ENCODE measurements at regions not wholly inside any gene's neighbourhood (a gene's known extent, or its start where the extent isn't known, plus 50 kb on each side); places are given as distances from the start of the nearest gene placed in this dataset.

DNA sequence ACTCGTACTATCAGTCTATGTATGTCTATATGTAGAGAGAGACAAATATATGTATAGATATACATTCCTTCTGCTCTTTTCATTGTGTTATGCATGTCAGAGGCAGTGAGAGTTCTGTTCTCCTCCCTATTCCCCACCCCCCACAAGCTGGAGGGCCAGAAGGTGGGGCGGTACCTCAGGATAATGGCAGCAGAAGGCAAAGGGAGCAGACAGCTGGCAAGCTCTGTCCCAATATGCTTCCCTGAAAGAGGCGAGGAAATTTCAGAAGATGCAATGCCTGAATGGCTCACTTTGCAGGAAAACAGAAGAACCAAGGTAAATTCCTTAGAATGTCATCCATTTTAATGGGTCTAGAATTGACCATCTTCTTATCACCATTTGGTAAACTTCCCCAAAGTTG lies 114.4 kb downstream of the NAA11 start (continued):
- TF ChIP-seq STAG1 (CRISPR knock-in tag; IDR thresholded peaks at IDR 0.05; ENCODE audit: borderline replicate concordance) (no peak), PHB2 (IDR thresholded peaks at IDR 0.05; ENCODE audit: low read depth) (no peak), SUPT5H (IDR thresholded peaks at IDR 0.05) (peak; percentile 79), CEBPB (tag; IDR thresholded peaks at IDR 0.05) (0 out of 2 replicates have a peak, but pooled peaks have one; percentile 16), SMAD1 (IDR thresholded peaks at IDR 0.05; ENCODE audit: low read depth, low read length, partially characterized antibody) (peak; percentile 84), TCFL5 (CRISPR knock-in tag; conservative IDR thresholded peaks at IDR 0.05) (no peak), ZNF589 (CRISPR knock-in tag; IDR thresholded peaks at IDR 0.05; ENCODE audit: low read depth) (peak; percentile 73), POLR2B (IDR thresholded peaks at IDR 0.05; ENCODE audit: low read depth, partially characterized antibody) (peak; percentile 85), TAF15 (IDR thresholded peaks at IDR 0.05; ENCODE audit: low read depth, low read length) (no peak), SMAD3 (CRISPR knock-in tag; conservative IDR thresholded peaks at IDR 0.05) (no peak), GTF2F1 (IDR thresholded peaks at IDR 0.05; ENCODE audit: low read depth, low read length) (no peak), POLR2H (tag; IDR thresholded peaks at IDR 0.05; ENCODE audit: low read depth) (peak; percentile 82), CTBP1 (IDR thresholded peaks at IDR 0.05; ENCODE audit: borderline replicate concordance) (peak; percentile 54; the same call in 1 of the 2 replicates), SRSF7 (optimal IDR thresholded peaks at IDR 0.05; ENCODE audit: low read depth, low read length) (no peak), HNRNPH1 (optimal IDR thresholded peaks at IDR 0.05; ENCODE audit: low read depth, low read length) (no peak), IRF2 (CRISPR knock-in tag; IDR thresholded peaks at IDR 0.05) (no peak), NCOR1 (IDR thresholded peaks at IDR 0.05) (peak; percentile 44; the same call in 1 of the 2 replicates), POLR2G (IDR thresholded peaks at IDR 0.05; ENCODE audit: low read depth, low read length) (peak; percentile 48; the same call in 1 of the 2 replicates), NEUROD1 (IDR thresholded peaks at IDR 0.05; ENCODE audit: borderline replicate concordance, low read depth, low read length, partially characterized antibody) (peak; percentile 63)
- TF ChIP-seq, protein P1, sequence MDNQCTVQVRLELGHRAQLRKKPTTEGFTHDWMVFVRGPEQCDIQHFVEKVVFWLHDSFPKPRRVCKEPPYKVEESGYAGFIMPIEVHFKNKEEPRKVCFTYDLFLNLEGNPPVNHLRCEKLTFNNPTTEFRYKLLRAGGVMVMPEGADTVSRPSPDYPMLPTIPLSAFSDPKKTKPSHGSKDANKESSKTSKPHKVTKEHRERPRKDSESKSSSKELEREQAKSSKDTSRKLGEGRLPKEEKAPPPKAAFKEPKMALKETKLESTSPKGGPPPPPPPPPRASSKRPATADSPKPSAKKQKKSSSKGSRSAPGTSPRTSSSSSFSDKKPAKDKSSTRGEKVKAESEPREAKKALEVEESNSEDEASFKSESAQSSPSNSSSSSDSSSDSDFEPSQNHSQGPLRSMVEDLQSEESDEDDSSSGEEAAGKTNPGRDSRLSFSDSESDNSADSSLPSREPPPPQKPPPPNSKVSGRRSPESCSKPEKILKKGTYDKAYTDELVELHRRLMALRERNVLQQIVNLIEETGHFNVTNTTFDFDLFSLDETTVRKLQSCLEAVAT (IDR thresholded peaks at IDR 0.05), result peak; percentile 87 to 90
- TF ChIP-seq, protein P2, sequence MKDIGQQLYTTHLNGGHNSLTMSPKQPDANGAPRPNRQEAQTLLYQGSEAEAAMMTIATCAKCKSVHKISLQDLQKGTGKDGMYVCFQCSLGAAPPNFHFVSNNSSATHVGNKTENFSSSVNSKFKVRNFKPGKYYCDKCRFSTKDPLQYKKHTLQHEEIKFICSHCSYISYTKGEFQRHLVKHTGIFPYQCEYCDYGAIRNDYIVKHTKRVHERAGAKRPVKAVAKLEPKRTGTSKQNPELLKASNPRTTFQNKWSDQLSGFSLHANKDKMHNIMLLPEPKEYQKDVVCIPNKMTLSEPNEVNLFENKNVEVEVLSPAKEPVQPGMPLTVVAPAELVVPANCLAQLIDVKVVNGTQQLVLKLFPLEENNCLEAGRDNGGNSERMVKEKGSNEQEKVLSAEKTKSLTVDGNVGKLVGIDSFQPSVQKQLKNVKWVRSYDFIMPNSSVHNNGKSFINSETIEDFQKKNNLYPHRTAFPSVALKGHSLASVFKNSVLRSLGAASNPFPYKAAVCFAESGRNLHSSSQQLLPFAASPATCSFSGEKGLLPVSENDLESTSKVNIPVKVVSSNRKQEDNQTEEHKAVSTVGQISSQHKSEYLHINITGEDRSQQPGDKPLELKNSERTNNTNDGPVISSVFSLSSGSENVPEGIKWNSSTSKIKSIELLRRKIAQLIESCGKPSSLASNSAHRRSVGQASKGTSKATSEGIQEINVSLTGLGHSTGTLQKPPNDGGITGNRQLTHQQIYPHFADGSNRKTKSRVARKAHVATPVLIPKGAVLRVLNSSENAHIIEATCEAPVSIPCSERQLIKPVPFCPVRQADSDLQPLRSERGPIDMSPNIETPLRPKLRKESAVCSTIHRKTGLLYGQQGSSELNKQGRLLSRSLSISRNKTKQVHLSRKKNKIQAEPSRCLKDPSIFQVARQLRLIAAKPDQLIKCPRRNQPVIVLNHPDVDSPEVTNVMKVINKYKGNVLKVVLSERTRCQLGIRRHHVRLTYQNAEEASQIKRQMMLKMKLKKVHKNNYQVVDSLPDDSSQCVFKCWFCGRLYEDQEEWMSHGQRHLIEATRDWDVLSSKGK (CRISPR knock-in tag; IDR thresholded peaks at IDR 0.05), result no peak
- TF ChIP-seq, protein P3, sequence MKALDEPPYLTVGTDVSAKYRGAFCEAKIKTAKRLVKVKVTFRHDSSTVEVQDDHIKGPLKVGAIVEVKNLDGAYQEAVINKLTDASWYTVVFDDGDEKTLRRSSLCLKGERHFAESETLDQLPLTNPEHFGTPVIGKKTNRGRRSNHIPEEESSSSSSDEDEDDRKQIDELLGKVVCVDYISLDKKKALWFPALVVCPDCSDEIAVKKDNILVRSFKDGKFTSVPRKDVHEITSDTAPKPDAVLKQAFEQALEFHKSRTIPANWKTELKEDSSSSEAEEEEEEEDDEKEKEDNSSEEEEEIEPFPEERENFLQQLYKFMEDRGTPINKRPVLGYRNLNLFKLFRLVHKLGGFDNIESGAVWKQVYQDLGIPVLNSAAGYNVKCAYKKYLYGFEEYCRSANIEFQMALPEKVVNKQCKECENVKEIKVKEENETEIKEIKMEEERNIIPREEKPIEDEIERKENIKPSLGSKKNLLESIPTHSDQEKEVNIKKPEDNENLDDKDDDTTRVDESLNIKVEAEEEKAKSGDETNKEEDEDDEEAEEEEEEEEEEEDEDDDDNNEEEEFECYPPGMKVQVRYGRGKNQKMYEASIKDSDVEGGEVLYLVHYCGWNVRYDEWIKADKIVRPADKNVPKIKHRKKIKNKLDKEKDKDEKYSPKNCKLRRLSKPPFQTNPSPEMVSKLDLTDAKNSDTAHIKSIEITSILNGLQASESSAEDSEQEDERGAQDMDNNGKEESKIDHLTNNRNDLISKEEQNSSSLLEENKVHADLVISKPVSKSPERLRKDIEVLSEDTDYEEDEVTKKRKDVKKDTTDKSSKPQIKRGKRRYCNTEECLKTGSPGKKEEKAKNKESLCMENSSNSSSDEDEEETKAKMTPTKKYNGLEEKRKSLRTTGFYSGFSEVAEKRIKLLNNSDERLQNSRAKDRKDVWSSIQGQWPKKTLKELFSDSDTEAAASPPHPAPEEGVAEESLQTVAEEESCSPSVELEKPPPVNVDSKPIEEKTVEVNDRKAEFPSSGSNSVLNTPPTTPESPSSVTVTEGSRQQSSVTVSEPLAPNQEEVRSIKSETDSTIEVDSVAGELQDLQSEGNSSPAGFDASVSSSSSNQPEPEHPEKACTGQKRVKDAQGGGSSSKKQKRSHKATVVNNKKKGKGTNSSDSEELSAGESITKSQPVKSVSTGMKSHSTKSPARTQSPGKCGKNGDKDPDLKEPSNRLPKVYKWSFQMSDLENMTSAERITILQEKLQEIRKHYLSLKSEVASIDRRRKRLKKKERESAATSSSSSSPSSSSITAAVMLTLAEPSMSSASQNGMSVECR (CRISPR knock-in tag; IDR thresholded peaks at IDR 0.05), result no peak

Measured in K562 (cell line).